ENCODE measurements at regions not wholly inside any gene's neighbourhood (a gene's known extent, or its start where the extent isn't known, plus 50 kb on each side); places are given as distances from the start of the nearest gene placed in this dataset.

GRCh38 chr4:53924333-53925049 lies 139.9 kb downstream of the CHIC2 start:
- no peak overlapping the region for H3K27ac ChIP-seq
- no peak overlapping the region for H3K4me2 ChIP-seq
- TF ChIP-seq Cebpa-rat (IDR thresholded peaks at IDR 0.05) = no peak
- H3K9me3 ChIP-seq (replicated peaks in 1 of 11) = no peaks in the 10 kb centered on the region
- no peak overlapping the region for H3K4me3 ChIP-seq
- H3K36me3 ChIP-seq = no peaks in the 10 kb centered on the region
- H4K20me1 ChIP-seq = no peaks in the 10 kb centered on the region
- no peak overlapping the region for H3K9ac ChIP-seq
- peaks cover 10 to 36% (median 18%) of the 10 kb centered on the region in 10 experiments; a peak in 18 of 20 replicates for H3K4me1 ChIP-seq
- no peaks in the 10 kb centered on the region for H3K27me3 ChIP-seq

DNA sequence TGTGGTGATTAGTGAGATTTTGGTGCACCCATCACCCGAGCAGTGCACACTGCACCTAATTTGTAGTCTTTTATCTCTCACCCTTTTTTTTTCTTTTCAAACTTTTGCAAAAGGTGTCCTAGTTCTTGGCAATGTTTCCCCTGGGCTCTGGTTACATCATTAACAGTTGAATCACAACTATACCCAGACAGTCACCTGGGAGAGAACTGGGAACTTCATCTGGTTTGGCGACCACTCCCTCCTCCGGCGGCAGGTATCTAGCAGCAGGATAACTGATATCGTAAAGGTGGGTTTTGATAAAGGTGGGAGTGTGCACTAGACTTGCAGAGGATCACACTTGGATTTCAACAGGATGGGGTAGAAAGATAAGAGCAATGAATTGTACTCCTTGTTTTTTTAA lies 140.5 kb downstream of the CHIC2 start:
- Histone ChIP-seq H4K20me1 (no peaks in the 10 kb centered on the region), H3K27ac (no peak overlapping the region), H3K27me3 (no peaks in the 10 kb centered on the region), H3K4me2 (no peak overlapping the region), H3K9ac (no peak overlapping the region), H3K4me3 (no peak overlapping the region), H3K4me1 (peaks cover 9 to 36% (median 17%) of the 10 kb centered on the region in 10 experiments; a peak in 18 of 20 replicates), H3K9me3 (replicated peaks in 1 of 11) (no peaks in the 10 kb centered on the region), H3K36me3 (no peaks in the 10 kb centered on the region)
- TF ChIP-seq Cebpa-rat (IDR thresholded peaks at IDR 0.05) = no peak

GRCh38 chr4:53921856-53922255 lies 142.5 kb downstream of the CHIC2 start:
- Histone ChIP-seq H3K36me3 (no peaks in the 10 kb centered on the region), H3K27ac (no peak overlapping the region), H3K4me2 (no peak overlapping the region), H3K4me3 (no peak overlapping the region), H3K27me3 (no peaks in the 10 kb centered on the region), H3K9me3 (replicated peaks in 1 of 11) (no peaks in the 10 kb centered on the region), H3K4me1 (peaks cover 0 to 50% (median 6%) of the 10 kb centered on the region in 10 experiments; a peak in 12 of 20 replicates), H4K20me1 (no peaks in the 10 kb centered on the region), H3K9ac (no peak overlapping the region)
- TF ChIP-seq Cebpa-rat (IDR thresholded peaks at IDR 0.05) = no peak

- Histone ChIP-seq H4K20me1 (no peaks in the 10 kb centered on the region), H3K4me3 (no peak overlapping the region), H3K9me3 (replicated peaks in 1 of 11) (no peaks in the 10 kb centered on the region), H3K4me1 (peaks cover 0 to 59% (median 6%) of the 10 kb centered on the region in 10 experiments; a peak in 10 of 20 replicates), H3K27ac (peak overlapping the region in 3 of 11 experiments; percentile 76 to 86 (median 83); a peak in 4 of 22 replicates), H3K27me3 (no peaks in the 10 kb centered on the region), H3K36me3 (no peaks in the 10 kb centered on the region), H3K4me2 (peak overlapping the region in 3 of 11 experiments; percentile 68 to 75 (median 70); a peak in 4 of 22 replicates), H3K9ac (no peak overlapping the region)
- TF ChIP-seq Cebpa-rat (IDR thresholded peaks at IDR 0.05) = no peak
These were observed 143.5 kb downstream of the CHIC2 start for GRCh38 chr4:53920883-53921282.

DNA sequence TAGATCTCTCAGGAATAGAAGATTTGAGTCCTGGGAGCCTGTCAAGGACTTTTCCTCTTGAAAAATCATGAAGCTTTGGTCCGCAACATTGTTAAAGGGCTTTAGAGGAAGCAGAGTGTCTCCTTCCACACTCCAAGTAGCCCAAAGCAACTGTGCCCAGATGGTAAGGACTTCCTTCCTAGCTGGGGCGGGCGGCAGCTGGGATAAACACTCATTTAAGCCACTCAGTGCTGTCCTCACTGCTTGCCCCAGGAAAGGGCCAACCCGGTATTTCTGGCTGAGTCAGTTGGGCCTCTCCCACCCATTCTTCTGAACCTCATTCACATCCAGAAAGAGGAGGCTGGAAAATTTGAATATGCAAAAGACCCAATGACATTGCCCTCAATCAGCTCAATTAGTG lies 144.3 kb downstream of the CHIC2 start:
- Histone ChIP-seq H3K36me3 (no peaks in the 10 kb centered on the region), H3K27ac (peak overlapping the region in 5 of 11 experiments; percentile 51 to 86 (median 77); a peak in 9 of 22 replicates), H4K20me1 (no peaks in the 10 kb centered on the region), H3K4me2 (peak overlapping the region in 8 of 11 experiments; percentile 0 to 75 (median 44); a peak in 12 of 22 replicates), H3K27me3 (no peaks in the 10 kb centered on the region), H3K9ac (peak overlapping the region in 4 of 11 experiments; percentile 68 to 79 (median 70); a peak in 8 of 22 replicates), H3K9me3 (replicated peaks in 1 of 11) (no peaks in the 10 kb centered on the region), H3K4me1 (peaks cover 0 to 67% (median 6%) of the 10 kb centered on the region in 10 experiments; a peak in 10 of 20 replicates), H3K4me3 (0 out of 20 replicates have a peak overlapping the region, but pooled peaks of 1 of the 10 experiments have one; percentile 0)
- 0 out of 22 replicates have a peak, but pooled peaks of 1 of the 11 experiments have one; percentile 2 for TF ChIP-seq Cebpa-rat (IDR thresholded peaks at IDR 0.05)

DNA sequence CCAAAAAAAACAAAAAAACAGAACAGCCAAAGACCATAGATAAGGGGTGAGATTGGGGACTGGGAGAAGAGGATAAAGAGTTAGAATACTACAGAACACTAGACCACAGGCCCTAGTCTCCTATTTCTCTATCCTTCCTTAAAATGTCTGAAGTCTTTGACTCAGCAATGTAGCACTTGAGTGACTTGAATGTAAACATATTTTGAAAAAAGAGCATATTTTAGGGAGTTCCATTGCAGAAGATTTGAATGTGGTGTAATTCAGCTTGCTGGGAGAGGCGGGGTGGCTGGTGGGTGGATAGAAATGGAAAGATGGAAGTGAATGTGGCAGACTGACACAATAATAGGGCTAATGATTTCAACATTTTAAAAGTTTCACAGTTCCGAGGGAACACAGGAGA lies 144.9 kb downstream of the CHIC2 start:
- Histone ChIP-seq H3K36me3 (no peaks in the 10 kb centered on the region), H3K4me3 (0 out of 20 replicates have a peak overlapping the region, but pooled peaks of 1 of the 10 experiments have one; percentile 0), H3K4me2 (peak overlapping the region in 7 of 11 experiments; percentile 0 to 75 (median 50); a peak in 11 of 22 replicates), H3K27ac (peak overlapping the region in 5 of 11 experiments; percentile 57 to 86 (median 77); a peak in 9 of 22 replicates), H3K9me3 (replicated peaks in 1 of 11) (no peaks in the 10 kb centered on the region), H3K27me3 (no peaks in the 10 kb centered on the region), H3K9ac (peak overlapping the region in 4 of 11 experiments; percentile 68 to 79 (median 70); a peak in 8 of 22 replicates), H3K4me1 (peaks cover 0 to 73% (median 6%) of the 10 kb centered on the region in 10 experiments; a peak in 10 of 20 replicates), H4K20me1 (no peaks in the 10 kb centered on the region)
- TF ChIP-seq Cebpa-rat (IDR thresholded peaks at IDR 0.05) = peak in 2 of 11 experiments; percentile 9 to 61; a peak in 2 of 22 replicates

GRCh38 chr4:53917729-53918128 lies 146.7 kb downstream of the CHIC2 start:
- no peaks in the 10 kb centered on the region for H3K27me3 ChIP-seq
- TF ChIP-seq Cebpa-rat (IDR thresholded peaks at IDR 0.05) = no peak
- no peaks in the 10 kb centered on the region for H3K9me3 ChIP-seq (replicated peaks in 1 of 11)
- H3K36me3 ChIP-seq = no peaks in the 10 kb centered on the region
- H3K27ac ChIP-seq = peak overlapping the region in 1 of 11 experiments; percentile 83; a peak in 3 of 22 replicates
- H3K4me1 ChIP-seq = peaks cover 0 to 85% (median 6%) of the 10 kb centered on the region in 10 experiments; a peak in 10 of 20 replicates
- H4K20me1 ChIP-seq = no peaks in the 10 kb centered on the region
- H3K9ac ChIP-seq = no peak overlapping the region
- no peak overlapping the region for H3K4me3 ChIP-seq
- H3K4me2 ChIP-seq = peak overlapping the region in 3 of 11 experiments; percentile 2 to 75 (median 70); a peak in 5 of 22 replicates

- H3K4me2 ChIP-seq = peak overlapping the region in 3 of 11 experiments; percentile 0 to 75 (median 34); a peak in 4 of 22 replicates
These were observed 147.9 kb downstream of the CHIC2 start for GRCh38 chr4:53916431-53916889.

More at GRCh38 chr4:53916431-53916889, 147.9 kb downstream of the CHIC2 start:
- Histone ChIP-seq H4K20me1 (no peaks in the 10 kb centered on the region), H3K27ac (peak overlapping the region in 1 of 11 experiments; percentile 35; a peak in 1 of 22 replicates), H3K27me3 (no peaks in the 10 kb centered on the region), H3K4me1 (peaks cover 0 to 81% (median 6%) of the 10 kb centered on the region in 10 experiments; a peak in 10 of 20 replicates), H3K9me3 (replicated peaks in 1 of 11) (no peaks in the 10 kb centered on the region), H3K4me3 (no peak overlapping the region), H3K9ac (no peak overlapping the region), H3K36me3 (no peaks in the 10 kb centered on the region)
- no peak for TF ChIP-seq Cebpa-rat (IDR thresholded peaks at IDR 0.05)

All from BLaER1 treated with 17β-estradiol and CSF1 and Interleukin-3, amounts not matched to agents 10 nM and 100 nM (cell line).